CD4-positive, alpha-beta T cell (primary cell): ENCODE measurements at regions not wholly inside any gene's neighbourhood (a gene's known extent, or its start where the extent isn't known, plus 50 kb on each side); places are given as distances from the start of the nearest gene placed in this dataset.

Experiments used
- ATAC-seq: fragments of 200-7000 bp; cut with Tn5 transposase; one replicate; pipeline ENCODE4 v1.10.0; 2022; ENCODE audit warnings: mild to moderate bottlenecking; ENCODE audit not compliant: poor library complexity
- CTCF ChIA-PET: fragments of 350-600 bp; sonication (Branson Sonifier 250); formaldehyde crosslinking; loops from one replicate; lab custom pipeline; 2021; ENCODE audit warnings: antibody characterized with exemption, inconsistent platforms; lab: Charles Lee
- POLR2A ChIA-PET: fragments of 350-600 bp; sonication (Branson Sonifier 250); formaldehyde crosslinking; loops from one replicate; lab custom pipeline; 2021; ENCODE audit warnings: antibody characterized with exemption, inconsistent platforms; lab: Charles Lee
- DNase-seq, 14 experiments: peaks; one replicate each; pipeline ENCODE4 v3.0.0-alpha.2; 2013 to 2020; ENCODE audit warnings: mixed read lengths in 2 of 14
- H3K27ac ChIP-seq, 2 donors: one replicate each; pipeline versions ENCODE4 v1.5.1 to v1.7.0; 2013; ENCODE audit warnings: low read length in 2 of 2, low read depth in 1 of 2, mild to moderate bottlenecking in 1 of 2
- H3K27me3 ChIP-seq, 2 experiments: 1 replicate in 1 of 2; 2 replicates in 1 of 2; pipeline versions ENCODE4 v1.6.1 to v1.7.0; 2013; ENCODE audit warnings: low read length in 2 of 2, control low read depth in 1 of 2, mild to moderate bottlenecking in 1 of 2, moderate library complexity in 1 of 2; ENCODE audit not compliant: insufficient read depth in 2 of 2, control insufficient read depth in 1 of 2
- H3K36me3 ChIP-seq: one replicate; pipeline ENCODE4 v1.6.1; 2013; ENCODE audit warnings: low read length, control low read depth; ENCODE audit not compliant: insufficient read depth
- H3K4me1 ChIP-seq: one replicate; pipeline ENCODE4 v1.6.1; 2013; ENCODE audit warnings: low read length, control low read depth; ENCODE audit not compliant: insufficient read depth
- H3K4me3 ChIP-seq: one replicate; pipeline ENCODE4 v1.5.1; 2013; ENCODE audit warnings: mild to moderate bottlenecking, low read length, moderate library complexity
- H3K9me3 ChIP-seq, 2 experiments: 1 replicate in 1 of 2; 2 replicates in 1 of 2; pipeline versions ENCODE4 v1.6.1 to v1.7.0; 2013; ENCODE audit warnings: low read length in 2 of 2, mild to moderate bottlenecking in 2 of 2, control low read depth in 1 of 2, moderate library complexity in 1 of 2; ENCODE audit not compliant: control insufficient read depth in 1 of 2, insufficient read depth in 1 of 2
- H3K27ac Mint-ChIP-seq: one replicate; pipeline ENCODE4 v1.8.0; 2020; ENCODE audit warnings: mixed read lengths
- H3K27me3 Mint-ChIP-seq: one replicate; pipeline ENCODE4 v1.8.0; 2021; ENCODE audit warnings: mixed read lengths
- H3K36me3 Mint-ChIP-seq: one replicate; pipeline ENCODE4 v1.8.0; 2021; ENCODE audit warnings: low read depth, mixed read lengths
- H3K4me1 Mint-ChIP-seq: one replicate; pipeline ENCODE4 v1.8.0; 2021; ENCODE audit warnings: low read depth, mixed read lengths
- H3K4me3 Mint-ChIP-seq: one replicate; pipeline ENCODE4 v1.8.0; 2020; ENCODE audit warnings: mild to moderate bottlenecking, mixed read lengths
- H3K9me3 Mint-ChIP-seq: one replicate; pipeline ENCODE4 v1.8.0; 2020; ENCODE audit warnings: mixed read lengths
- intact Hi-C, 2 experiments: fragments of 100-400 bp; cut with DNase I in 1 of 2; cut with micrococcal nuclease in 1 of 2; formaldehyde crosslinking; loops; one replicate each; pipeline versions ENCODE4 v1.15.1 to v1.9.0; 2023 to 2025; cut with DNase I, micrococcal nuclease
- TF ChIP-seq, protein P1 (sequence below): fragments of 200-600 bp; IDR thresholded peaks from one replicate; pipeline ENCODE4 v1.8.0; 2022; ENCODE audit warnings: antibody characterized with exemption, mild to moderate bottlenecking

DNA sequence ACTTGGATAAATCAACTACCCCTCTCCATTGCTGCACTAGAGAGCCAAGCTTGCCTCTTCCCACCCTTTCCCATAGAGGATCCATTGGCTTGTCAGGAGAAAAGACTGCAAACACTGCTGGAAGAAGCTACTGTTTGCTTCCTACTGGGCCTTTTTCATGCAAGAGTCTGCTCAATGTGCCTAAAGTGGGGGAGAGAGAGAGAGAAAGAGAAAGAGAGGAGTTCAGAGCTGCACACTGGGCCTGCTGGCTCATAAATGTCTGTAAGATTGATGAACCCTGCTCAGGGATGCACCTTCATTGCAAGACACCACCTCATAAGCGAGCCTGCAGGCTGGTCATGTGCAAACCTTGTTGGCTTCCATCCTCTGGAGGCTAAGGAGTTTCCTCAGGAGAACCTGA is 269.4 kb downstream of the ZNF608 start:
- H3K9me3 ChIP-seq: no peaks in the 10 kb centered on the region
- H3K36me3 Mint-ChIP-seq: no peaks in the 10 kb centered on the region
- no peak for DNase-seq
- H3K27ac ChIP-seq: no peak overlapping the region
- ATAC-seq: no peak
- H3K4me1 Mint-ChIP-seq: no peaks in the 10 kb centered on the region
- H3K36me3 ChIP-seq: no peaks in the 10 kb centered on the region
- ChIA-PET POLR2A (no interaction called here), CTCF (no interaction called here)
- H3K4me1 ChIP-seq: no peaks in the 10 kb centered on the region
- no peaks in the 10 kb centered on the region for H3K27me3 Mint-ChIP-seq
- peaks cover 2% of the 10 kb centered on the region for H3K9me3 Mint-ChIP-seq
- H3K27ac Mint-ChIP-seq: no peak overlapping the region
- intact Hi-C loops: no loop called here
- H3K4me3 ChIP-seq: no peak overlapping the region
- H3K4me3 Mint-ChIP-seq: no peak overlapping the region
- no peaks in the 10 kb centered on the region for H3K27me3 ChIP-seq
- TF ChIP-seq, protein P1, sequence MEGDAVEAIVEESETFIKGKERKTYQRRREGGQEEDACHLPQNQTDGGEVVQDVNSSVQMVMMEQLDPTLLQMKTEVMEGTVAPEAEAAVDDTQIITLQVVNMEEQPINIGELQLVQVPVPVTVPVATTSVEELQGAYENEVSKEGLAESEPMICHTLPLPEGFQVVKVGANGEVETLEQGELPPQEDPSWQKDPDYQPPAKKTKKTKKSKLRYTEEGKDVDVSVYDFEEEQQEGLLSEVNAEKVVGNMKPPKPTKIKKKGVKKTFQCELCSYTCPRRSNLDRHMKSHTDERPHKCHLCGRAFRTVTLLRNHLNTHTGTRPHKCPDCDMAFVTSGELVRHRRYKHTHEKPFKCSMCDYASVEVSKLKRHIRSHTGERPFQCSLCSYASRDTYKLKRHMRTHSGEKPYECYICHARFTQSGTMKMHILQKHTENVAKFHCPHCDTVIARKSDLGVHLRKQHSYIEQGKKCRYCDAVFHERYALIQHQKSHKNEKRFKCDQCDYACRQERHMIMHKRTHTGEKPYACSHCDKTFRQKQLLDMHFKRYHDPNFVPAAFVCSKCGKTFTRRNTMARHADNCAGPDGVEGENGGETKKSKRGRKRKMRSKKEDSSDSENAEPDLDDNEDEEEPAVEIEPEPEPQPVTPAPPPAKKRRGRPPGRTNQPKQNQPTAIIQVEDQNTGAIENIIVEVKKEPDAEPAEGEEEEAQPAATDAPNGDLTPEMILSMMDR: no peak

DNA sequence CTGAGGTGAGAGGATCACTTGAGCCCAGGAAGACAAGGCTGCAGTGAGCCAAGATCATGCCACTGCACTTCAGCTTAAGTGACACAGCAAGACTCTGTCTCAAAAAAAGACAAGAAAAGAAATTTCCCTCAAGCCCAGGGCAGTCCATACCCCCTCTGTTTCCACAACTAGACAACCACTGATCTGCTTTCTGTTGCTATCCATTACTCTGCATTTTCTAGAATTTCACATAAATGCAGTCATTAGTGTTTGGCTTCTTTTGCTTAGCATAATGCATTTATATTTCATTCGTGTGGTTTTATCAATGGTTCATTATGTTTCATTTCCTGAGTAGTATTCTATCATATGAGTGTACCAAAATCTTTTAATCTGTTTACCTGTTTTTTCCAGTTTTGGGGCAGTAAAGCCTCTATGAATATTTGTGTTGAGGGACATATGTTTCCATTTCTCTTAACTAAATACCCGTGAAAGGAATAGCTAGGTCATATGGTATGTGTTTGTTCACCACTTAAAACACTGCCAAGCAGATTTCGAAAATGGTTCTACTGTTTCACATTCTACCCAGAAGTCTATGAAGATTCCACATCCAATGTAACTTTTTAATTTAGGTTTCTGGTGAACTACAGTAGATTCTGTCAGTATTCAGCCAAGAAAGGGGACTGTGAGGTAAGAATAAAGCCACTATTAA is 271.8 kb downstream of the ZNF608 start:
- Histone ChIP-seq H3K36me3 (no peaks in the 10 kb centered on the region), H3K4me1 (no peaks in the 10 kb centered on the region), H3K27ac (no peak overlapping the region), H3K9me3 (no peaks in the 10 kb centered on the region), H3K27me3 (no peaks in the 10 kb centered on the region), H3K4me3 (no peak overlapping the region)
- H3K27ac Mint-ChIP-seq: no peak overlapping the region
- no peaks in the 10 kb centered on the region for H3K36me3 Mint-ChIP-seq
- DNase-seq (no peak), ATAC-seq (no peak)
- intact Hi-C loops: no loop called here
- TF ChIP-seq, protein P1: no peak
- no peak overlapping the region for H3K4me3 Mint-ChIP-seq
- CTCF ChIA-PET: interaction anchor here (1.2 kb wide), 1 partner anchor 21 kb away, joined by 3 read pairs; no protein-coding TSS in a partner anchor
- POLR2A ChIA-PET: no interaction called here
- H3K27me3 Mint-ChIP-seq: no peaks in the 10 kb centered on the region
- peaks cover 2% of the 10 kb centered on the region for H3K9me3 Mint-ChIP-seq
- H3K4me1 Mint-ChIP-seq: no peaks in the 10 kb centered on the region

DNA sequence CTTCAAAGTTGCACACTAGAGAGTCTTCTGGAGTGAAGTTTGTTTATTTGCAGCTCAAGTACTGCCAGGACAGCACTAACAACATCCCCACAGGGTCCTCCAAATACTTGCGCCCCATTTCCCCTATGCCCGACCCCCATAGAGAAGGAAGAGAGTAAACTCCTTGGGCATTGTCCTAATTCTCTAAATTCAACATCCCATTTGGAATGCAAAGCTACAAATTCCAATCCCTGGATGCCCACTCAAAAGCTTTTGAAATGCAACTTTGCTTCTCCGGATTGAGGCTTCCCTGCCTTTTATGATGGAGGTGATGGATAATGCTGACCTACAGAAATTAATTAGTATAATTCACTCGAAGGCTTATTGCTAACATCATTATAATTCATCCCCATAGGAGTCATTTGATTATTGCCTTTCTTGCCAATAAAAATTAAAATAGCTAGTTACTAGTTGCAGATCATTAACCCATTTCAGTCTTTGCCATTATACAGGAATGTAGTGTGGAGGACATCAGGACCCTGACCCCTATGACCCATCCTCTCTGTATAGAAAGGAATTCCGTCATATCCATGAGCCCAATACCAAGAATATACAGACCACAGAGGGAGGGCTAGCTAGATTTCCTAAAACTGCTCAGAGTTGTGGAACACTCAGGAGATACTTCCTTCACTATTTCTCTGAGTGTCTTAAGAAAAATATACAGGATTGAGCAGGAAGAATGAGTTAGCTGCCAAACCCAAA is 277.6 kb downstream of the ZNF608 start:
- ATAC-seq (no peak), DNase-seq (no peak)
- no peak overlapping the region for H3K4me3 Mint-ChIP-seq
- H3K27me3 ChIP-seq: no peaks in the 10 kb centered on the region
- no peaks in the 10 kb centered on the region for H3K9me3 ChIP-seq
- ChIA-PET CTCF (interaction anchor here (1.2 kb wide), 1 partner anchor 11 kb away, joined by 3 read pairs; no protein-coding TSS in a partner anchor), POLR2A (no interaction called here)
- no peaks in the 10 kb centered on the region for H3K36me3 ChIP-seq
- no peak overlapping the region for H3K27ac ChIP-seq
- H3K4me3 ChIP-seq: no peak overlapping the region
- no peaks in the 10 kb centered on the region for H3K27me3 Mint-ChIP-seq
- no peaks in the 10 kb centered on the region for H3K9me3 Mint-ChIP-seq
- TF ChIP-seq, protein P1: no peak
- no peak overlapping the region for H3K27ac Mint-ChIP-seq
- H3K4me1 Mint-ChIP-seq: no peaks in the 10 kb centered on the region
- H3K36me3 Mint-ChIP-seq: no peaks in the 10 kb centered on the region
- intact Hi-C loops: no loop called here
- no peaks in the 10 kb centered on the region for H3K4me1 ChIP-seq
